Activated CD4-positive, alpha-beta memory T cell treated with anti-CD3 and anti-CD28 coated beads, Interleukin-2, amount 10 ng/mL, durations not matched to agents 7 days and 5 days (primary cell): ENCODE measurements at regions not wholly inside any gene's neighbourhood (a gene's known extent, or its start where the extent isn't known, plus 50 kb on each side); places are given as distances from the start of the nearest gene placed in this dataset.

Source experiments
- CTCF ChIA-PET: fragments of 350-600 bp; sonication (Branson Sonifier 250); formaldehyde crosslinking; loops from one replicate; lab custom pipeline; 2021; ENCODE audit warnings: antibody characterized with exemption, inconsistent platforms; lab: Charles Lee
- POLR2A ChIA-PET: fragments of 350-600 bp; sonication (Branson Sonifier 250); formaldehyde crosslinking; loops from one replicate; lab custom pipeline; 2021; ENCODE audit warnings: antibody characterized with exemption; lab: Charles Lee
- DNase-seq: peaks from one replicate; pipeline ENCODE4 v3.0.0-alpha.2; 2020
- H3K27ac Mint-ChIP-seq: one replicate; pipeline ENCODE4 v1.8.0; 2021; ENCODE audit warnings: mild to moderate bottlenecking, mixed read lengths
- H3K27me3 Mint-ChIP-seq: one replicate; pipeline ENCODE4 v1.8.0; 2021; ENCODE audit warnings: mixed read lengths
- H3K36me3 Mint-ChIP-seq: one replicate; pipeline ENCODE4 v1.8.0; 2021; ENCODE audit warnings: low read depth, mixed read lengths
- H3K4me1 Mint-ChIP-seq: one replicate; pipeline ENCODE4 v1.8.0; 2021; ENCODE audit warnings: mixed read lengths
- H3K4me3 Mint-ChIP-seq: one replicate; pipeline ENCODE4 v1.8.0; 2021; ENCODE audit warnings: mild to moderate bottlenecking, mixed read lengths
- H3K9me3 Mint-ChIP-seq: one replicate; pipeline ENCODE4 v1.8.0; 2021; ENCODE audit warnings: mixed read lengths

DNA sequence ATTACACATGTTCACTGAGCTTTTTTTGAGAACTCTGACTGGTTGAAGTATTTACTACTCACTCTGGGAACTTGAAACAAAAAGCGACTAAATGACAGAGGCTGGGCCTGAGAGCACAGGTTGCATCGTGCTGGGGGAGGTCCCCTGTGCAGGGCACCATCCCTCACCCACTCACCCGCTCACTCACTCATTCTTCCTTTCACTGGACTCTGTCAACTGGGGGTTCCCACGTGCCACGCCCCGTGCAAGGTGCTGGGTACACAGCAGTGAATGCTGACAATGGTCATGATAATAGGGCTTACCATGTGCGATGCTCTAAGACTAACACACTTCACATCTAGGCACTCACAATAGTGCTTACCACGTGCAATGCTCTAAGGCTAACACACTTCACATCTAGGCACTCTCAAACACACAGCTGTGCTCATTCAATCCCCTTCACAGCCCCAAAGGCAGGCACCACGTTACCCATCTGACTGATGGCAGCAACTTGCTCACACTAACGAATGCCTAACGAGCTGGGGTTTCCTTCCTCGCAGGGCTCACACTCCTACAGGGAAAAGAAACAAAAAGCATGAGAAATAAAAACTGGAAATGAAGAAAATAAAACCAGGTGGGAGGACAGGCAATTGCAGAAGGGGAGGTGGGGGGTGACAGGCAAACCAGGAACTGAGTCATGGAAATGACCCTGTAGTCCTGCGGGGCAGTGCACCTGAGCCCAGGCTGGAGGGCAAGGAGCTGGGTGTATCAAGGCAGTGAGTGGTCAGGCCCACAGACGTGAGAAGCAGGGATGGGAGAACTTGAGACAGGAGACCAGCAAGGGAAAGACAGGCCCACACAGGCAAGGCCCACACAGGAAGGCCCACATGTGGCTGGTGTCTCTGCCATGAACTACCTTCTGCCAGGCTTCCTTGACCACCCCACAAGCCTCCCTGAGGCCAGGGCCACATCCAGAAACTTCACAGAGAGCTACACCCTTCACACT lies 147.0 kb upstream of the FAM20C start:
- Mint-ChIP-seq H3K4me3 (no peak overlapping the region), H3K4me1 (no peaks in the 10 kb centered on the region), H3K27me3 (peaks cover 3% of the 10 kb centered on the region), H3K27ac (no peak overlapping the region), H3K9me3 (no peaks in the 10 kb centered on the region), H3K36me3 (no peaks in the 10 kb centered on the region)
- POLR2A ChIA-PET, result no interaction called here
- CTCF ChIA-PET, result no interaction called here
- no peak for DNase-seq

DNA sequence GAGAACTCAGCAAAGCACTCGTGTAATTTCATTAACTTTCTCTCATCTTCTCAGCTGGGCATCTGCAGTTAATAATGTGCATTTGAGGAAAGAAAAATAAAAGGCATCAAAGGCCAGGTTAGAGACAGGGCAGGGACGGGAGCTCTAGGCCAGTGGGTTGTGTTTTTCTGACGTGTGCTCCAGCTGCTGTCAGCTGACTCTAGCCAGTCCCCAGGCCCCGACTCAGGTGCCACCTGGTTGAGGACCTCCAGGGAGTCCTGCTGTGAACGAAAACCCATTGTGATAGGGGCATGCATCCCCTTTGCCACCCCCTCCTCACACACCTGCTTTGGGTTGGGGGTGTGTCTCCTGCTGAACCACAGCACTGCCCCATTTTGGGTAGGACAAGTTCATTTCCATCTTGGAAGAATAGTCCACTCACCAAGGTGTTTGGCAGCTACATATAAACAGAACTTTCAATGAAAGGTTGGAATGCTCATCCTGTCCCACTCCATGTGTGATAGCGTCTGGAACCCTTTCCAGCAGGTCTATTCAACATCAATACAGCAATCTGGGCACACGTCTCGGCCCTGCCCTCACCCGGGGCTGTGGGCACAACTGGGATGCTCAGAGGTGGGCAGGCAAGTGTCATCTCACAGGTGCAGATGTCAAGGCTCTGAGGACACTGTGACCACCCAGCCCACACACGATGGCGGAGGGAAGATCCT lies 146.1 kb upstream of the FAM20C start:
- no peaks in the 10 kb centered on the region for H3K4me1 Mint-ChIP-seq
- ChIA-PET CTCF (no interaction called here), POLR2A (no interaction called here)
- H3K27me3 Mint-ChIP-seq, result peaks cover 3% of the 10 kb centered on the region
- no peak overlapping the region for H3K4me3 Mint-ChIP-seq
- H3K9me3 Mint-ChIP-seq, result no peaks in the 10 kb centered on the region
- no peak overlapping the region for H3K27ac Mint-ChIP-seq
- DNase-seq, result no peak
- no peaks in the 10 kb centered on the region for H3K36me3 Mint-ChIP-seq

GRCh38 chr7:46830-47140 lies 145.6 kb upstream of the FAM20C start:
- no peak overlapping the region for H3K27ac Mint-ChIP-seq
- no peaks in the 10 kb centered on the region for H3K4me1 Mint-ChIP-seq
- H3K27me3 Mint-ChIP-seq, result peaks cover 3% of the 10 kb centered on the region
- CTCF ChIA-PET, result no interaction called here
- POLR2A ChIA-PET, result no interaction called here
- DNase-seq, result no peak
- no peaks in the 10 kb centered on the region for H3K9me3 Mint-ChIP-seq
- no peaks in the 10 kb centered on the region for H3K36me3 Mint-ChIP-seq
- H3K4me3 Mint-ChIP-seq, result no peak overlapping the region

DNA sequence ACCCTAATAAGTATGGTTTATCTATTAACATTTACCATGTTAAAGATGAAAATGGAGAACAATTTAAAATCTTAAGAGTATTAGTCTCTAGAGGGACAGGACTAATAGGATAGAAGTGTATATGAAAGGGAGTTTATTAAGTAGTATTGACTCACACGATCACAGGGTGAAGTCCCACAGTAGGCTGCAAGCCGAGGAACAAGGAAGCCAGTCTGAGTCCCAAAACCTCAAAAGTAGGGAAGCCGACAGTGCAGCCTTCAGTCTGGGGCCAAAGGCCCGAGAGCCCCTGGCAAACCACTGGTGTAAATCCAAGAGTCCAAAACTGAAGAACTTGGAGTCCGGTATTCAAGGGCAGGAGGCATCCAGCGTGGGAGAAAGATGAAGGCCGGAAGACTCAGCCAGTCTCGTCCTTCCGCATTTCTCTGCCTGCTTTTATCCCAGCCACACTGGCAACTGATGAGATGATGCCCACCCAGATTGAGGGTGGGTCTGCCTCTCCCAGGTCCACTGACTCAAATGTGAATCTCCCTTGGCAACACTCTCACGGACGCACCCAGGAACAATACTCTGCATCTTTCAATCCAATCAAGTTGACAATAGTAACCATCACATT lies 140.8 kb upstream of the FAM20C start:
- no peak for DNase-seq
- H3K9me3 Mint-ChIP-seq, result no peaks in the 10 kb centered on the region
- CTCF ChIA-PET, result no interaction called here
- peaks cover 3% of the 10 kb centered on the region for H3K27me3 Mint-ChIP-seq
- no peak overlapping the region for H3K4me3 Mint-ChIP-seq
- no peak overlapping the region for H3K27ac Mint-ChIP-seq
- no peaks in the 10 kb centered on the region for H3K36me3 Mint-ChIP-seq
- POLR2A ChIA-PET, result no interaction called here
- H3K4me1 Mint-ChIP-seq, result no peaks in the 10 kb centered on the region

DNA sequence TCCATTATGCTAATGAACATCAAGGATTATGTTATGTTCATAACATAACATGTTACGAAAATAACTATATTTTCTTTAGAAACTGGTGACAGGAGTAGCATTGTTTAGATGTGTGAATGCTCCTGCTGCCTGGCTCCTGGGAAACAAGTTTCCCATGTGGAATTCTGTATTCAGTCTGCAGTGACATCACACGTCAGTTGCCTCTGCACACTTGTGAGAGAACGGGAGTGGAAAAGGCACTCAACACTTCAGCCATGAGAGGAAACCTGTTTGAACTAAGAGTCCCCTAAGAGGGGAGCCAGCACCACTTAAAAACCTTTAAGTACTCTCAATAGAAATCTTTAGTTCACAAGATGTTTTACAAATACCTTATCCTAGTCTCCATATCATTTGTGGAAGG lies 140.3 kb upstream of the FAM20C start:
- H3K27ac Mint-ChIP-seq, result no peak overlapping the region
- no peak overlapping the region for H3K4me3 Mint-ChIP-seq
- H3K4me1 Mint-ChIP-seq, result no peaks in the 10 kb centered on the region
- ChIA-PET CTCF (no interaction called here), POLR2A (no interaction called here)
- no peak for DNase-seq
- H3K9me3 Mint-ChIP-seq, result no peaks in the 10 kb centered on the region
- peaks cover under 1% of the 10 kb centered on the region for H3K27me3 Mint-ChIP-seq
- H3K36me3 Mint-ChIP-seq, result no peaks in the 10 kb centered on the region

DNA sequence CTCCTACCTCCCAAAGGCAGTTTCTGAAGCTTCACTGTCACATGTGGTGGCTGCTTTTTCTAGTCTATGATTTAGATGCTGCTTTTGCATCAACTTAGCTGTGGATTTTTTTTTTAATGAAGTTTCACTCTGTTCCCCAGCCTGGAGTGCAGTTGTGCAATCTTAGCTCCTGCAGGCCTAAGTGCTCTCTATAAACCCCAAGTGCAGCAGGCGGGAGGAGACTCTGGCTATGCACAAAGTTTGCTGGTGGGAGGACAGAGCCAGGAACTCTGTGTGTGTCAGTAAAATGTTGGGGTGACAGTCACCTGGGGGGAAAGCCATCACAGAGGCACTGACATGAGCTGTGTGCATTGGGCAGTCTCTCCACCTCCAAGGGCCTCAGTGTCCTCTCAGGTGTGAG lies 138.8 kb upstream of the FAM20C start:
- DNase-seq, result no peak
- Mint-ChIP-seq H3K36me3 (no peaks in the 10 kb centered on the region), H3K9me3 (no peaks in the 10 kb centered on the region), H3K27me3 (no peaks in the 10 kb centered on the region), H3K27ac (no peak overlapping the region), H3K4me3 (no peak overlapping the region), H3K4me1 (no peaks in the 10 kb centered on the region)
- ChIA-PET CTCF (no interaction called here), POLR2A (no interaction called here)

GRCh38 chr7:54615-55014 lies 137.8 kb upstream of the FAM20C start:
- no peak for DNase-seq
- H3K36me3 Mint-ChIP-seq, result no peaks in the 10 kb centered on the region
- H3K4me1 Mint-ChIP-seq, result no peaks in the 10 kb centered on the region
- no peaks in the 10 kb centered on the region for H3K27me3 Mint-ChIP-seq
- ChIA-PET POLR2A (no interaction called here), CTCF (no interaction called here)
- no peak overlapping the region for H3K27ac Mint-ChIP-seq
- H3K9me3 Mint-ChIP-seq, result no peaks in the 10 kb centered on the region
- H3K4me3 Mint-ChIP-seq, result no peak overlapping the region

- CTCF ChIA-PET, result no interaction called here
- no peaks in the 10 kb centered on the region for H3K27me3 Mint-ChIP-seq
- no peak overlapping the region for H3K27ac Mint-ChIP-seq
- no peaks in the 10 kb centered on the region for H3K4me1 Mint-ChIP-seq
- no peaks in the 10 kb centered on the region for H3K9me3 Mint-ChIP-seq
- H3K36me3 Mint-ChIP-seq, result no peaks in the 10 kb centered on the region
- POLR2A ChIA-PET, result no interaction called here
- DNase-seq, result no peak
- H3K4me3 Mint-ChIP-seq, result no peak overlapping the region
These were observed 136.6 kb upstream of the FAM20C start for GRCh38 chr7:55690-56248.

GRCh38 chr7:56291-56913 lies 136.0 kb upstream of the FAM20C start:
- Mint-ChIP-seq H3K27me3 (no peaks in the 10 kb centered on the region), H3K27ac (no peak overlapping the region), H3K4me1 (no peaks in the 10 kb centered on the region), H3K4me3 (no peak overlapping the region), H3K36me3 (no peaks in the 10 kb centered on the region), H3K9me3 (no peaks in the 10 kb centered on the region)
- DNase-seq, result no peak
- ChIA-PET CTCF (no interaction called here), POLR2A (no interaction called here)

GRCh38 chr7:57071-57470 lies 135.3 kb upstream of the FAM20C start:
- Mint-ChIP-seq H3K27ac (no peak overlapping the region), H3K36me3 (no peaks in the 10 kb centered on the region), H3K9me3 (no peaks in the 10 kb centered on the region), H3K27me3 (no peaks in the 10 kb centered on the region), H3K4me3 (no peak overlapping the region), H3K4me1 (no peaks in the 10 kb centered on the region)
- no peak for DNase-seq
- ChIA-PET CTCF (no interaction called here), POLR2A (no interaction called here)

DNA sequence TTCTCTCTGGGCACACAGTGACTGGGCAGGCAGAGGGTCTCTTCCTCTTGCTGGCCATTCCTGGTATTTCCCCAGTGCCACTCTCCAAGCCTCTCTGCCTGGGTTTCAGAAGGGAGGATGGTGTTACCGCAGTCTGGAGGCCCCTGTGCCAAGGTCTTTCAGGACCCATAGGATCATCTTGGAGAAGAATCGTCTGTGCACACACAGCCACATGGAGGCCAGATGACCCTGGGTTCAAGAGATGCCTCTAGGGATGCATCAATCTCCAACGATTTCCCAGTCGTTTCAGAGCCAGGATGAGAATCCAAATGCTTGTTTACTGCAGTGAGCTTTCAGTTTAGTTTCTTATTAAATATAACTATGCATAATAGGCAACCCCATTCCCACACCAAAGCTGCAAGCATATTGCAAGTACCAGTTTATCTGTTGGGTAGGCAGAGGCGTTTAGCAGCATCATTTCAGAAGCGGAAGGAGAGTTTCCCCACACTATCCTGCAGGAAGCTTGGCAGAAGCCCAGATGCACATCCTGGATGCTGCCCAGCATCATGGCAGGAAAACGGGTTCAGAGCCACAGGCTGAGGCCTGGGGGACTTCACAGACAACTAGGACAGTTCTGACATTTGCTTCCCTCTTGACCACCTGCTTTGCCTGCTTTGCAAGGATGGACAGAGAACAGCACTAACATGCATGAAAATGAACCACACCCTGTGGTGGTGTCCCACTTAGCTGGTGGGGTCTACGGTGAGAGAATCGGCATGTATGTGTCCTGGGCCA lies 134.7 kb upstream of the FAM20C start:
- DNase-seq, result no peak
- Mint-ChIP-seq H3K27me3 (no peaks in the 10 kb centered on the region), H3K4me3 (no peak overlapping the region), H3K9me3 (no peaks in the 10 kb centered on the region), H3K4me1 (no peaks in the 10 kb centered on the region), H3K27ac (no peak overlapping the region), H3K36me3 (no peaks in the 10 kb centered on the region)
- ChIA-PET CTCF (no interaction called here), POLR2A (no interaction called here)

- no peak for DNase-seq
- no peaks in the 10 kb centered on the region for H3K36me3 Mint-ChIP-seq
- H3K4me3 Mint-ChIP-seq, result no peak overlapping the region
- no peaks in the 10 kb centered on the region for H3K27me3 Mint-ChIP-seq
- no peak overlapping the region for H3K27ac Mint-ChIP-seq
- no peaks in the 10 kb centered on the region for H3K4me1 Mint-ChIP-seq
- no peaks in the 10 kb centered on the region for H3K9me3 Mint-ChIP-seq
- POLR2A ChIA-PET, result no interaction called here
- CTCF ChIA-PET, result no interaction called here
These were observed 134.1 kb upstream of the FAM20C start for GRCh38 chr7:58316-58715.
